ENCODE measurements at regions not wholly inside any gene's neighbourhood (a gene's known extent, or its start where the extent isn't known, plus 50 kb on each side); places are given as distances from the start of the nearest gene placed in this dataset.
"Not testable (repeated sequence)": the region's sequence is repeated elsewhere in the genome, so short reads cannot be mapped to it uniquely, and the experiment has no call there.

GRCh38 chr16:49958448-49958847 lies 66.6 kb upstream of the CNEP1R1 start:
- H3K4me3 ChIP-seq (ENCODE audit: low read length), result no peak overlapping the region
- no peaks in the 10 kb centered on the region for H3K36me3 ChIP-seq (ENCODE audit: control insufficient read depth, insufficient read depth, low read length)
- H3K9me3 ChIP-seq (ENCODE audit: control insufficient read depth, insufficient read depth, low read length), result no peaks in the 10 kb centered on the region
- no CpG with 5 or more reads among the region's 3 CpGs for WGBS (ENCODE audit: insufficient coverage, insufficient read length)
- H3K4me1 ChIP-seq (ENCODE audit: control insufficient read depth, insufficient read depth, low read length), result no peaks in the 10 kb centered on the region
- H3K27ac ChIP-seq (ENCODE audit: low read length), result no peak overlapping the region
- DNase-seq (ENCODE audit: low read depth, low spot score), result no peak
- no peaks in the 10 kb centered on the region for H3K27me3 ChIP-seq (ENCODE audit: control insufficient read depth, insufficient read depth, low read length)

- no peaks in the 10 kb centered on the region for H3K4me1 ChIP-seq (ENCODE audit: control insufficient read depth, insufficient read depth, low read length)
- WGBS (ENCODE audit: insufficient coverage, insufficient read length), result no CpG with 5 or more reads among the region's 11 CpGs
Measured at GRCh38 chr16:49959552-49960277, 65.3 kb upstream of the CNEP1R1 start.

GRCh38 chr16:49961089-49961488 lies 63.9 kb upstream of the CNEP1R1 start:
- H3K27ac ChIP-seq (ENCODE audit: low read length), result no peak overlapping the region
- H3K27me3 ChIP-seq (ENCODE audit: control insufficient read depth, insufficient read depth, low read length), result no peaks in the 10 kb centered on the region
- WGBS (ENCODE audit: insufficient coverage, insufficient read length), result no CpG with 5 or more reads among the region's 3 CpGs
- no peaks in the 10 kb centered on the region for H3K9me3 ChIP-seq (ENCODE audit: control insufficient read depth, insufficient read depth, low read length)
- no peak overlapping the region for H3K4me3 ChIP-seq (ENCODE audit: low read length)
- no peaks in the 10 kb centered on the region for H3K4me1 ChIP-seq (ENCODE audit: control insufficient read depth, insufficient read depth, low read length)
- no peak for DNase-seq (ENCODE audit: low read depth, low spot score)
- no peaks in the 10 kb centered on the region for H3K36me3 ChIP-seq (ENCODE audit: control insufficient read depth, insufficient read depth, low read length)

More at GRCh38 chr16:49959552-49960277, 65.3 kb upstream of the CNEP1R1 start:
- Histone ChIP-seq H3K27me3 (ENCODE audit: control insufficient read depth, insufficient read depth, low read length) (no peaks in the 10 kb centered on the region), H3K4me3 (ENCODE audit: low read length) (no peak overlapping the region), H3K9me3 (ENCODE audit: control insufficient read depth, insufficient read depth, low read length) (no peaks in the 10 kb centered on the region), H3K27ac (ENCODE audit: low read length) (no peak overlapping the region), H3K36me3 (ENCODE audit: control insufficient read depth, insufficient read depth, low read length) (no peaks in the 10 kb centered on the region)
- no peak for DNase-seq (ENCODE audit: low read depth, low spot score)

GRCh38 chr16:49962566-49962965 lies 62.5 kb upstream of the CNEP1R1 start:
- not testable (repeated sequence) for H3K27ac ChIP-seq (ENCODE audit: low read length); H3K4me1 ChIP-seq (ENCODE audit: control insufficient read depth, insufficient read depth, low read length); H3K27me3 ChIP-seq (ENCODE audit: control insufficient read depth, insufficient read depth, low read length); H3K4me3 ChIP-seq (ENCODE audit: low read length); H3K36me3 ChIP-seq (ENCODE audit: control insufficient read depth, insufficient read depth, low read length); DNase-seq (ENCODE audit: low read depth, low spot score); H3K9me3 ChIP-seq (ENCODE audit: control insufficient read depth, insufficient read depth, low read length)
- WGBS (ENCODE audit: insufficient coverage, insufficient read length), result no CpG with 5 or more reads among the region's 6 CpGs

GRCh38 chr16:49964316-49964715 lies 60.7 kb upstream of the CNEP1R1 start:
- DNase-seq (ENCODE audit: low read depth, low spot score), result no peak
- Histone ChIP-seq H3K36me3 (ENCODE audit: control insufficient read depth, insufficient read depth, low read length) (no peaks in the 10 kb centered on the region), H3K4me1 (ENCODE audit: control insufficient read depth, insufficient read depth, low read length) (no peaks in the 10 kb centered on the region), H3K27me3 (ENCODE audit: control insufficient read depth, insufficient read depth, low read length) (no peaks in the 10 kb centered on the region), H3K9me3 (ENCODE audit: control insufficient read depth, insufficient read depth, low read length) (no peaks in the 10 kb centered on the region), H3K4me3 (ENCODE audit: low read length) (no peak overlapping the region), H3K27ac (ENCODE audit: low read length) (no peak overlapping the region)
- no CpG with 5 or more reads among the region's 4 CpGs for WGBS (ENCODE audit: insufficient coverage, insufficient read length)

GRCh38 chr16:49964973-49965372 lies 60.1 kb upstream of the CNEP1R1 start:
- no peak overlapping the region for H3K27ac ChIP-seq (ENCODE audit: low read length)
- no peaks in the 10 kb centered on the region for H3K4me1 ChIP-seq (ENCODE audit: control insufficient read depth, insufficient read depth, low read length)
- H3K27me3 ChIP-seq (ENCODE audit: control insufficient read depth, insufficient read depth, low read length), result no peaks in the 10 kb centered on the region
- no peak overlapping the region for H3K4me3 ChIP-seq (ENCODE audit: low read length)
- no peak for DNase-seq (ENCODE audit: low read depth, low spot score)
- no peaks in the 10 kb centered on the region for H3K36me3 ChIP-seq (ENCODE audit: control insufficient read depth, insufficient read depth, low read length)
- WGBS (ENCODE audit: insufficient coverage, insufficient read length), result 100% methylated on average over 1 of the region's 2 CpGs
- no peaks in the 10 kb centered on the region for H3K9me3 ChIP-seq (ENCODE audit: control insufficient read depth, insufficient read depth, low read length)

GRCh38 chr16:49967012-49967559 lies 57.9 kb upstream of the CNEP1R1 start:
- no peak for DNase-seq (ENCODE audit: low read depth, low spot score)
- no CpG with 5 or more reads among the region's 6 CpGs for WGBS (ENCODE audit: insufficient coverage, insufficient read length)
- Histone ChIP-seq H3K4me1 (ENCODE audit: control insufficient read depth, insufficient read depth, low read length) (no peaks in the 10 kb centered on the region), H3K27me3 (ENCODE audit: control insufficient read depth, insufficient read depth, low read length) (no peaks in the 10 kb centered on the region), H3K27ac (ENCODE audit: low read length) (no peak overlapping the region), H3K9me3 (ENCODE audit: control insufficient read depth, insufficient read depth, low read length) (no peaks in the 10 kb centered on the region), H3K4me3 (ENCODE audit: low read length) (no peak overlapping the region), H3K36me3 (ENCODE audit: control insufficient read depth, insufficient read depth, low read length) (no peaks in the 10 kb centered on the region)

- no peaks in the 10 kb centered on the region for H3K9me3 ChIP-seq (ENCODE audit: control insufficient read depth, insufficient read depth, low read length)
- H3K27ac ChIP-seq (ENCODE audit: low read length), result no peak overlapping the region
- DNase-seq (ENCODE audit: low read depth, low spot score), result no peak
- no peaks in the 10 kb centered on the region for H3K36me3 ChIP-seq (ENCODE audit: control insufficient read depth, insufficient read depth, low read length)
- no CpG with 5 or more reads among the region's 24 CpGs for WGBS (ENCODE audit: insufficient coverage, insufficient read length)
- H3K4me3 ChIP-seq (ENCODE audit: low read length), result no peak overlapping the region
- no peaks in the 10 kb centered on the region for H3K27me3 ChIP-seq (ENCODE audit: control insufficient read depth, insufficient read depth, low read length)
- no peaks in the 10 kb centered on the region for H3K4me1 ChIP-seq (ENCODE audit: control insufficient read depth, insufficient read depth, low read length)
Measured at GRCh38 chr16:49969091-49970030, 55.7 kb upstream of the CNEP1R1 start.

GRCh38 chr16:49970797-49971431 lies 54.1 kb upstream of the CNEP1R1 start:
- no peaks in the 10 kb centered on the region for H3K4me1 ChIP-seq (ENCODE audit: control insufficient read depth, insufficient read depth, low read length)
- H3K36me3 ChIP-seq (ENCODE audit: control insufficient read depth, insufficient read depth, low read length), result no peaks in the 10 kb centered on the region
- no peak overlapping the region for H3K27ac ChIP-seq (ENCODE audit: low read length)
- WGBS (ENCODE audit: insufficient coverage, insufficient read length), result no CpG with 5 or more reads among the region's 8 CpGs
- no peak overlapping the region for H3K4me3 ChIP-seq (ENCODE audit: low read length)
- no peak for DNase-seq (ENCODE audit: low read depth, low spot score)
- H3K27me3 ChIP-seq (ENCODE audit: control insufficient read depth, insufficient read depth, low read length), result no peaks in the 10 kb centered on the region
- H3K9me3 ChIP-seq (ENCODE audit: control insufficient read depth, insufficient read depth, low read length), result no peaks in the 10 kb centered on the region

GRCh38 chr16:49972280-49972679 lies 52.7 kb upstream of the CNEP1R1 start:
- WGBS (ENCODE audit: insufficient coverage, insufficient read length), result no CpG with 5 or more reads among the region's 5 CpGs
- DNase-seq (ENCODE audit: low read depth, low spot score), result no peak
- no peaks in the 10 kb centered on the region for H3K4me1 ChIP-seq (ENCODE audit: control insufficient read depth, insufficient read depth, low read length)
- H3K27ac ChIP-seq (ENCODE audit: low read length), result no peak overlapping the region
- H3K9me3 ChIP-seq (ENCODE audit: control insufficient read depth, insufficient read depth, low read length), result no peaks in the 10 kb centered on the region
- H3K36me3 ChIP-seq (ENCODE audit: control insufficient read depth, insufficient read depth, low read length), result no peaks in the 10 kb centered on the region
- H3K27me3 ChIP-seq (ENCODE audit: control insufficient read depth, insufficient read depth, low read length), result no peaks in the 10 kb centered on the region
- no peak overlapping the region for H3K4me3 ChIP-seq (ENCODE audit: low read length)
